A673 (cell line): ENCODE measurements at regions not wholly inside any gene's neighbourhood (a gene's known extent, or its start where the extent isn't known, plus 50 kb on each side); places are given as distances from the start of the nearest gene placed in this dataset.

Experiments used
- BruUV-seq: library from RNA; stranded (reverse); fragments of 400-500 nt; replicated peaks from 2 replicates; lab custom pipeline; 2021; lab: Mats Ljungman, UMichigan
- CTCF ChIA-PET: fragments of 300-600 bp; sonication (Branson Sonifier 250); formaldehyde crosslinking; loops from one replicate; lab custom pipeline; 2022; ENCODE audit warnings: antibody characterized with exemption; lab: Charles Lee
- POLR2A ChIA-PET: fragments of 300-600 bp; sonication (Branson Sonifier 250); formaldehyde crosslinking; loops from one replicate; lab custom pipeline; 2022; ENCODE audit warnings: antibody characterized with exemption; ENCODE audit not compliant: low non-redundant PET; lab: Charles Lee
- DNase-seq: peaks from one replicate; pipeline ENCODE4 v3.0.0-alpha.2; 2015; ENCODE audit warnings: low spot score
- H3K27ac ChIP-seq: fragments of 200-600 bp; sonication (generic); 2 replicates; pipeline ENCODE4 v1.5.1; 2016; ENCODE audit warnings: mixed run types, low read depth, mild to moderate bottlenecking, mixed read lengths, antibody characterized with exemption, low read length; ENCODE audit not compliant: poor library complexity, severe bottlenecking
- H3K27me3 ChIP-seq: fragments of 200-600 bp; sonication (generic); replicated peaks from 2 replicates; pipeline ENCODE4 v1.6.1; 2017; ENCODE audit warnings: mixed run types, low read depth, mild to moderate bottlenecking, mixed read lengths, antibody characterized with exemption, low read length; ENCODE audit not compliant: insufficient read depth, poor library complexity
- H3K36me3 ChIP-seq: fragments of 200-600 bp; sonication (generic); 2 replicates; pipeline ENCODE4 v1.6.1; 2016; ENCODE audit warnings: mixed run types, mild to moderate bottlenecking, mixed read lengths, antibody characterized with exemption, low read length; ENCODE audit not compliant: insufficient read depth, poor library complexity, severe bottlenecking
- H3K4me1 ChIP-seq: fragments of 200-600 bp; sonication (generic); 2 replicates; pipeline ENCODE4 v1.6.1; 2017; ENCODE audit warnings: mixed run types, mild to moderate bottlenecking, mixed read lengths, antibody characterized with exemption, low read length; ENCODE audit not compliant: insufficient read depth, poor library complexity, severe bottlenecking
- H3K4me3 ChIP-seq: fragments of 200-600 bp; sonication (generic); 2 replicates; pipeline ENCODE4 v1.5.1; 2016; ENCODE audit warnings: low read depth, mixed run types, mild to moderate bottlenecking, mixed read lengths, low read length; ENCODE audit not compliant: poor library complexity, severe bottlenecking
- H3K9me3 ChIP-seq: fragments of 200-600 bp; sonication (generic); 2 replicates; pipeline ENCODE4 v1.6.1; 2016; ENCODE audit warnings: mixed run types, low read depth, mild to moderate bottlenecking, mixed read lengths, antibody characterized with exemption, low read length; ENCODE audit not compliant: poor library complexity, severe bottlenecking
- CTCF ChIP-seq: fragments of 300-800, 200-600 bp; sonication (generic); conservative IDR thresholded peaks from 2 replicates; pipeline ENCODE4 v1.5.1; 2017; ENCODE audit warnings: low read depth, mild to moderate bottlenecking, antibody characterized with exemption, low read length, moderate library complexity, mixed read lengths
- EZH2 ChIP-seq: fragments of 200-600 bp; sonication (generic); IDR thresholded peaks from 2 replicates; pipeline ENCODE4 v1.6.1; 2017; ENCODE audit warnings: borderline replicate concordance, low read depth, mild to moderate bottlenecking, mixed read lengths, antibody characterized with exemption, low read length; ENCODE audit not compliant: poor library complexity, severe bottlenecking
- intact Hi-C: fragments of 100-400 bp; cut with micrococcal nuclease; formaldehyde crosslinking; loops from one replicate; pipeline ENCODE4 v1.10.0; 2022; ENCODE audit not compliant: unreplicated experiment

- ChIA-PET CTCF (no interaction called here), POLR2A (no interaction called here)
- Histone ChIP-seq H3K4me1 (no peaks in the 10 kb centered on the region), H3K4me3 (no peak overlapping the region), H3K27me3 (no peaks in the 10 kb centered on the region), H3K36me3 (no peaks in the 10 kb centered on the region), H3K9me3 (no peaks in the 10 kb centered on the region), H3K27ac (no peak overlapping the region)
- no peak for TF ChIP-seq CTCF
- no peak for TF ChIP-seq EZH2
- no TSS peak for BruUV-seq
- DNase-seq, result no peak
- intact Hi-C loops, result no loop called here
Observed at GRCh38 chr2:5215989-5216607, 476.1 kb upstream of the SOX11 start.

- no peak for DNase-seq
- no peak overlapping the region for H3K4me3 ChIP-seq
- ChIA-PET CTCF (no interaction called here), POLR2A (no interaction called here)
- no peak overlapping the region for H3K27ac ChIP-seq
- no peaks in the 10 kb centered on the region for H3K9me3 ChIP-seq
- no TSS peak for BruUV-seq
- intact Hi-C loops, result no loop called here
- H3K27me3 ChIP-seq, result no peaks in the 10 kb centered on the region
- no peak for TF ChIP-seq EZH2
- no peak for TF ChIP-seq CTCF
- H3K36me3 ChIP-seq, result no peaks in the 10 kb centered on the region
- peaks cover 9% of the 10 kb centered on the region for H3K4me1 ChIP-seq
Observed at GRCh38 chr2:5227062-5227699, 465.0 kb upstream of the SOX11 start.

GRCh38 chr2:5229574-5229973 lies 462.6 kb upstream of the SOX11 start:
- Histone ChIP-seq H3K27me3 (no peaks in the 10 kb centered on the region), H3K27ac (no peak overlapping the region), H3K4me3 (no peak overlapping the region), H3K9me3 (no peaks in the 10 kb centered on the region), H3K4me1 (peaks cover 9% of the 10 kb centered on the region), H3K36me3 (no peaks in the 10 kb centered on the region)
- ChIA-PET POLR2A (no interaction called here), CTCF (no interaction called here)
- no TSS peak for BruUV-seq
- no peak for DNase-seq
- intact Hi-C loops, result no loop called here
- TF ChIP-seq EZH2 (no peak), CTCF (no peak)
